ENCODE measurements at regions not wholly inside any gene's neighbourhood (a gene's known extent, or its start where the extent isn't known, plus 50 kb on each side); places are given as distances from the start of the nearest gene placed in this dataset.

- no peak for DNase-seq (ENCODE audit: low read depth)
- H3K4me3 ChIP-seq (ENCODE audit: low read depth, low read length), result no peak overlapping the region
- TF ChIP-seq CTCF (IDR thresholded peaks at IDR 0.05; ENCODE audit: insufficient read depth, low read depth, low read length, missing control alignments), result no peak
Observed at GRCh38 chr3:69562020-69562419, 176.1 kb upstream of the FRMD4B start.

GRCh38 chr3:69560818-69561217 is 174.9 kb upstream of the FRMD4B start:
- no peak for DNase-seq (ENCODE audit: low read depth)
- no peak overlapping the region for H3K4me3 ChIP-seq (ENCODE audit: low read depth, low read length)
- no peak for TF ChIP-seq CTCF (IDR thresholded peaks at IDR 0.05; ENCODE audit: insufficient read depth, low read depth, low read length, missing control alignments)

GRCh38 chr3:69560116-69560515 is 174.2 kb upstream of the FRMD4B start:
- no peak for DNase-seq (ENCODE audit: low read depth)
- TF ChIP-seq CTCF (IDR thresholded peaks at IDR 0.05; ENCODE audit: insufficient read depth, low read depth, low read length, missing control alignments), result no peak
- H3K4me3 ChIP-seq (ENCODE audit: low read depth, low read length), result no peak overlapping the region

- no peak overlapping the region for H3K4me3 ChIP-seq (ENCODE audit: low read depth, low read length)
- no peak for DNase-seq (ENCODE audit: low read depth)
- no peak for TF ChIP-seq CTCF (IDR thresholded peaks at IDR 0.05; ENCODE audit: insufficient read depth, low read depth, low read length, missing control alignments)
Observed at GRCh38 chr3:69558912-69559311, 173.0 kb upstream of the FRMD4B start.

GRCh38 chr3:69554576-69554975 is 168.7 kb upstream of the FRMD4B start:
- DNase-seq (ENCODE audit: low read depth), result no peak
- TF ChIP-seq CTCF (IDR thresholded peaks at IDR 0.05; ENCODE audit: insufficient read depth, low read depth, low read length, missing control alignments), result no peak
- H3K4me3 ChIP-seq (ENCODE audit: low read depth, low read length), result no peak overlapping the region

- no peak overlapping the region for H3K4me3 ChIP-seq (ENCODE audit: low read depth, low read length)
- DNase-seq (ENCODE audit: low read depth), result no peak
- no peak for TF ChIP-seq CTCF (IDR thresholded peaks at IDR 0.05; ENCODE audit: insufficient read depth, low read depth, low read length, missing control alignments)
Observed at GRCh38 chr3:69553888-69554287, 168.0 kb upstream of the FRMD4B start.

GRCh38 chr3:69547461-69547880 is 161.6 kb upstream of the FRMD4B start:
- DNase-seq (ENCODE audit: low read depth), result no peak
- H3K4me3 ChIP-seq (ENCODE audit: low read depth, low read length), result no peak overlapping the region
- TF ChIP-seq CTCF (IDR thresholded peaks at IDR 0.05; ENCODE audit: insufficient read depth, low read depth, low read length, missing control alignments), result no peak
